GM12878 (cell line): ENCODE measurements at regions not wholly inside any gene's neighbourhood (a gene's known extent, or its start where the extent isn't known, plus 50 kb on each side); places are given as distances from the start of the nearest gene placed in this dataset.

ENCODE experiments used
- ATAC-seq: fragments of 200-7000 bp; cut with Tn5 transposase; 3 replicates; pipeline ENCODE4 v1.9.1; 2020; ENCODE audit warnings: mild to moderate bottlenecking, moderate library complexity
- BruUV-seq: library from RNA; stranded (reverse); fragments of 400-500 nt; replicated peaks from 2 replicates; lab custom pipeline; 2021; lab: Mats Ljungman, UMichigan
- CTCF ChIA-PET: fragments of 300-600 bp; sonication (Branson Sonifier 250); formaldehyde crosslinking; extraction: SDS; loops from one replicate; lab custom pipeline; 2021; ENCODE audit warnings: inconsistent platforms; lab: Yijun Ruan, JAX
- POLR2A ChIA-PET: fragments of 350-600 bp; formaldehyde crosslinking; extraction: SDS; loops from one replicate; lab custom pipeline; 2021; ENCODE audit warnings: inconsistent platforms; lab: Charles Lee
- RAD21 ChIA-PET: fragments of 300-600 bp; sonication (Branson Sonifier 250); formaldehyde crosslinking; loops from one replicate; lab custom pipeline; 2023; ENCODE audit warnings: antibody characterized with exemption; ENCODE audit not compliant: unreplicated experiment; lab: Charles Lee
- SMC1A ChIA-PET: fragments of 300-600 bp; sonication (Branson Sonifier 250); formaldehyde crosslinking; loops from one replicate; lab custom pipeline; 2023; ENCODE audit not compliant: unreplicated experiment, uncharacterized antibody; lab: Charles Lee
- DNase-seq: peaks from one replicate; pipeline ENCODE4 v3.0.0-alpha.2; 2011; ENCODE audit warnings: low read depth, low spot score
- FAIRE-seq: peaks from 3 replicates; lab custom pipeline; 2011; peaks lifted over from hg19 to GRCh38; lab: Jason Lieb, UNC
- H2AFZ ChIP-seq: 2 replicates; pipeline ENCODE4 v1.6.0; 2011; ENCODE audit warnings: low read depth, low read length, control low read depth; ENCODE audit not compliant: control insufficient read depth
- H3K27ac ChIP-seq: 2 replicates; pipeline ENCODE4 v1.5.1; 2011; ENCODE audit warnings: control low read depth; ENCODE audit not compliant: control insufficient read depth, insufficient read depth
- H3K27me3 ChIP-seq, 2 experiments: replicated peaks in 1 of 2; 2 replicates each; pipeline versions ENCODE4 v1.6.0 to v1.6.1; 2011; ENCODE audit warnings: low read length in 1 of 2; ENCODE audit not compliant: control insufficient read depth in 2 of 2, insufficient read depth in 2 of 2
- H3K36me3 ChIP-seq, 2 experiments: 2 replicates each; pipeline ENCODE4 v1.5.1; 2011; ENCODE audit warnings: low read length in 1 of 2; ENCODE audit not compliant: control insufficient read depth in 2 of 2, insufficient read depth in 2 of 2
- H3K4me1 ChIP-seq: 2 replicates; pipeline ENCODE4 v1.6.1; 2011; ENCODE audit warnings: mild to moderate bottlenecking, low read length, moderate library complexity, mixed read lengths; ENCODE audit not compliant: control insufficient read depth, insufficient read depth
- H3K4me2 ChIP-seq: 2 replicates; pipeline ENCODE4 v1.6.0; 2011; ENCODE audit warnings: control low read depth; ENCODE audit not compliant: control insufficient read depth, insufficient read depth
- H3K4me3 ChIP-seq: fragments of 200-600 bp; sonication (generic); 2 replicates; pipeline ENCODE4 v1.5.1; 2016
- H3K79me2 ChIP-seq: 2 replicates; pipeline ENCODE4 v1.6.0; 2011; ENCODE audit warnings: low read length; ENCODE audit not compliant: control insufficient read depth, insufficient read depth
- H3K9ac ChIP-seq: 2 replicates; pipeline ENCODE4 v1.8.0; 2011; ENCODE audit warnings: low read length, control low read depth, mixed read lengths; ENCODE audit not compliant: control insufficient read depth, insufficient read depth
- H3K9me3 ChIP-seq: replicated peaks from 3 replicates; pipeline ENCODE4 v1.5.1; 2011; ENCODE audit warnings: mild to moderate bottlenecking, low read length; ENCODE audit not compliant: control insufficient read depth, insufficient read depth
- H4K20me1 ChIP-seq: 2 replicates; pipeline ENCODE4 v1.6.0; 2011; ENCODE audit not compliant: control insufficient read depth, insufficient read depth
- BACH1 ChIP-seq: fragments of 450-650 bp; IDR thresholded peaks from 2 replicates; pipeline ENCODE4 v1.6.1; 2017; ENCODE audit warnings: mild to moderate bottlenecking, borderline replicate concordance
- BCL3 ChIP-seq: IDR thresholded peaks from 2 replicates; pipeline ENCODE4 v1.6.1; 2011; ENCODE audit warnings: borderline replicate concordance, low read depth, mild to moderate bottlenecking, moderate library complexity, low read length; ENCODE audit not compliant: insufficient read depth, poor library complexity, severe bottlenecking
- GATAD2B ChIP-seq: fragments of 450-650 bp; conservative IDR thresholded peaks from 2 replicates; pipeline ENCODE4 v1.6.1; 2017; ENCODE audit warnings: low read depth, mild to moderate bottlenecking, moderate library complexity
- KAT2A ChIP-seq: conservative IDR thresholded peaks from 2 replicates; pipeline ENCODE4 v1.6.1; 2011; ENCODE audit warnings: low read depth, low read length; ENCODE audit not compliant: control insufficient read depth
- RB1 ChIP-seq: fragments of 450-650 bp; formaldehyde crosslinking; IDR thresholded peaks from 2 replicates; pipeline ENCODE4 v1.6.1; 2017; ENCODE audit warnings: mild to moderate bottlenecking, borderline replicate concordance
- SIN3A ChIP-seq: IDR thresholded peaks from 2 replicates; pipeline ENCODE4 v1.6.1; 2012; ENCODE audit warnings: low read depth, low read length, improper control_type of control experiment
- ZBTB4 ChIP-seq: fragments of 450-650 bp; formaldehyde crosslinking; IDR thresholded peaks from 2 replicates; pipeline ENCODE4 v1.4.0; 2022; ENCODE audit warnings: mild to moderate bottlenecking, moderate library complexity
- ZBTB40 ChIP-seq: fragments of 450-650 bp; IDR thresholded peaks from 2 replicates; pipeline ENCODE4 v1.6.1; 2016; ENCODE audit warnings: mild to moderate bottlenecking, moderate library complexity, borderline replicate concordance
- WGBS: methylation state at CpG from one replicate; pipeline ENCODE4 v1.1.6; 2016; ENCODE audit warnings: low lambda C conversion rate; ENCODE audit not compliant: insufficient replicate concordance, insufficient coverage; ENCODE audit errors: missing lambda C conversion rate; 5-methylcytosine and 5-hydroxymethylcytosine counted together
- in situ Hi-C: fragments of 300-500 bp; cut with MboI; formaldehyde crosslinking; loops from 9 replicates; pipeline ENCODE4 v1.14.3; 2018; ENCODE audit warnings: mixed read lengths
- intact Hi-C: fragments of 100-400 bp; cut with micrococcal nuclease; formaldehyde crosslinking; loops from one replicate; pipeline ENCODE4 v1.14.2; 2022; ENCODE audit not compliant: unreplicated experiment

- H3K27ac ChIP-seq = no peak overlapping the region
- 61% methylated on average over 5 of the region's 5 CpGs for WGBS
- in situ Hi-C loops (no loop called here), intact Hi-C loops (no loop called here)
- no peak for TF ChIP-seq SIN3A
- TF ChIP-seq RB1 = no peak
- TF ChIP-seq GATAD2B = no peak
- no peak for TF ChIP-seq BACH1
- no peak for TF ChIP-seq ZBTB40
- no peak for TF ChIP-seq BCL3
- no peak for TF ChIP-seq ZBTB4 (CRISPR knock-in tag)
- no peak for TF ChIP-seq KAT2A
- no peak overlapping the region for H3K4me2 ChIP-seq
- no peak overlapping the region for H3K4me3 ChIP-seq
- ChIA-PET SMC1A (no interaction called here), CTCF (interaction anchor here (0.7 kb wide), 1 partner anchor 49 kb away, joined by 3 read pairs; no protein-coding TSS in a partner anchor), RAD21 (no interaction called here), POLR2A (no interaction called here)
- H4K20me1 ChIP-seq = no peaks in the 10 kb centered on the region
- no peaks in the 10 kb centered on the region for H3K36me3 ChIP-seq
- no peaks in the 10 kb centered on the region for H3K4me1 ChIP-seq
- no peaks in the 10 kb centered on the region for H3K9me3 ChIP-seq
- no peaks in the 10 kb centered on the region for H3K79me2 ChIP-seq
- no peak overlapping the region for H2AFZ ChIP-seq
- DNase-seq = no peak
- no peaks in the 10 kb centered on the region; a peak in 1 of 4 replicates for H3K27me3 ChIP-seq
- no peak for ATAC-seq
- BruUV-seq = no TSS peak
- FAIRE-seq = no peak
- no peak overlapping the region for H3K9ac ChIP-seq
Observed at GRCh38 chr20:20812136-20812535, 99.7 kb upstream of the RALGAPA2 start.
